H1 (cell line): ENCODE measurements at regions not wholly inside any gene's neighbourhood (a gene's known extent, or its start where the extent isn't known, plus 50 kb on each side); places are given as distances from the start of the nearest gene placed in this dataset.
"Not testable (repeated sequence)": the region's sequence is repeated elsewhere in the genome, so short reads cannot be mapped to it uniquely, and the experiment has no call there.

Experiments used
- CTCF ChIA-PET: fragments of 300-600 bp; sonication (Branson Sonifier 250); formaldehyde crosslinking; loops from one replicate; lab custom pipeline; 2021; ENCODE audit not compliant: partially characterized antibody; lab: Charles Lee
- POLR2A ChIA-PET: fragments of 300-600 bp; sonication (Branson Sonifier 250); formaldehyde crosslinking; loops from one replicate; lab custom pipeline; 2021; ENCODE audit warnings: inconsistent platforms; ENCODE audit not compliant: partially characterized antibody; lab: Charles Lee
- DNase-seq, 2 experiments: peaks; one replicate each; pipeline versions ENCODE4 v3.0.0 to v3.0.0-alpha.2; 2010 to 2022; ENCODE audit warnings: low spot score in 2 of 2, low read depth in 1 of 2, mixed read lengths in 1 of 2
- FAIRE-seq: peaks from 2 replicates; lab custom pipeline; 2011; peaks lifted over from hg19 to GRCh38; lab: Jason Lieb, UNC
- H2AFZ ChIP-seq: 2 replicates; pipeline ENCODE4 v1.8.1; 2012; ENCODE audit warnings: low read length, inconsistent platforms
- H2AK5ac ChIP-seq: 2 replicates; pipeline ENCODE4 v1.6.1; 2013; ENCODE audit warnings: low read depth, low read length
- H2BK120ac ChIP-seq: replicated peaks from 2 replicates; pipeline ENCODE3; 2013; ENCODE audit warnings: low read depth, low read length, inconsistent platforms
- H2BK12ac ChIP-seq: 2 replicates; pipeline ENCODE4 v1.6.1; 2013; ENCODE audit warnings: low read depth, low read length
- H2BK15ac ChIP-seq: 2 replicates; pipeline ENCODE4 v1.6.1; 2013; ENCODE audit warnings: low read length
- H2BK20ac ChIP-seq: 2 replicates; pipeline ENCODE4 v1.6.1; 2013; ENCODE audit warnings: low read length
- H2BK5ac ChIP-seq: 2 replicates; pipeline ENCODE4 v1.6.1; 2013; ENCODE audit warnings: low read depth, low read length
- H3K14ac ChIP-seq: 2 replicates; pipeline ENCODE4 v1.6.1; 2013; ENCODE audit warnings: inconsistent platforms; ENCODE audit not compliant: insufficient read length
- H3K18ac ChIP-seq: 2 replicates; pipeline ENCODE4 v1.6.1; 2013; ENCODE audit warnings: low read length; ENCODE audit errors: extremely low read depth
- H3K23ac ChIP-seq: 2 replicates; pipeline ENCODE4 v1.6.1; 2013; ENCODE audit warnings: inconsistent platforms; ENCODE audit not compliant: insufficient read length
- H3K23me2 ChIP-seq: 2 replicates; pipeline ENCODE4 v1.6.1; 2013; ENCODE audit warnings: low read depth, low read length
- H3K27ac ChIP-seq: 2 replicates; pipeline ENCODE4 v1.6.1; 2011; ENCODE audit warnings: low read depth, low read length, inconsistent platforms
- H3K27me3 ChIP-seq, 4 experiments: replicated peaks in 1 of 4; 1 replicate in 1 of 4; 2 replicates in 3 of 4; pipeline versions ENCODE4 v1.6.1 to v1.8.1; 2011 to 2013; ENCODE audit warnings: low read length in 3 of 4, mild to moderate bottlenecking in 3 of 4, inconsistent platforms in 2 of 4, mixed read lengths in 2 of 4, moderate library complexity in 1 of 4; ENCODE audit not compliant: control insufficient read depth in 3 of 4, insufficient read depth in 3 of 4; ENCODE audit errors: extremely low read depth in 1 of 4
- H3K36me3 ChIP-seq, 4 experiments: 2 replicates each; pipeline versions ENCODE4 v1.6.1 to v1.8.1; 2011 to 2013; ENCODE audit warnings: mild to moderate bottlenecking in 4 of 4, low read length in 3 of 4, moderate library complexity in 2 of 4, control low read depth in 1 of 4, inconsistent platforms in 1 of 4; ENCODE audit not compliant: insufficient read depth in 4 of 4, control insufficient read depth in 2 of 4
- H3K4ac ChIP-seq: replicated peaks from 2 replicates; pipeline ENCODE3; 2013; ENCODE audit warnings: low read length, low read depth, mixed read lengths, inconsistent platforms; ENCODE audit not compliant: insufficient read length
- H3K4me1 ChIP-seq, 4 experiments: replicated peaks in 1 of 4; 1 replicate in 1 of 4; 2 replicates in 3 of 4; pipeline versions ENCODE4 v1.6.1 to v1.8.1; 2011 to 2013; ENCODE audit warnings: low read length in 3 of 4, inconsistent platforms in 2 of 4, mixed read lengths in 1 of 4; ENCODE audit not compliant: insufficient read depth in 4 of 4, control insufficient read depth in 3 of 4
- H3K4me2 ChIP-seq, 2 experiments: 2 replicates each; pipeline versions ENCODE4 v1.6.1 to v1.8.1; 2011 to 2013; ENCODE audit warnings: low read depth in 2 of 2, low read length in 2 of 2, control low read depth in 1 of 2, inconsistent platforms in 1 of 2, mild to moderate bottlenecking in 1 of 2; ENCODE audit not compliant: insufficient read depth in 1 of 2
- H3K4me3 ChIP-seq, 4 experiments: fragments of 200-600, 300-600 bp in 1 of 4; sonication (generic), shearing (Covaris generic), sonication (Bioruptor Twin) in 1 of 4; 2 replicates each; pipeline versions ENCODE4 v1.5.1 to v1.8.1; 2011 to 2016; ENCODE audit warnings: low read length in 4 of 4, low read depth in 3 of 4, control low read depth in 2 of 4, inconsistent platforms in 2 of 4, mild to moderate bottlenecking in 2 of 4, mixed read lengths in 1 of 4, moderate library complexity in 1 of 4; ENCODE audit not compliant: insufficient read depth in 2 of 4; ENCODE audit errors: extremely low read depth in 1 of 4
- H3K56ac ChIP-seq: replicated peaks from 2 replicates; pipeline ENCODE3; 2013; ENCODE audit warnings: low read depth, mild to moderate bottlenecking, mixed read lengths, low read length, inconsistent platforms; ENCODE audit not compliant: insufficient read length
- H3K79me1 ChIP-seq: 2 replicates; pipeline ENCODE4 v1.6.1; 2013; ENCODE audit warnings: low read depth, low read length, control low read depth
- H3K79me2 ChIP-seq, 2 experiments: 2 replicates each; pipeline versions ENCODE4 v1.6.1 to v1.8.1; 2012 to 2013; ENCODE audit warnings: low read length in 2 of 2, mild to moderate bottlenecking in 2 of 2, inconsistent platforms in 1 of 2; ENCODE audit not compliant: insufficient read depth in 2 of 2, control insufficient read depth in 1 of 2
- H3K9ac ChIP-seq, 4 experiments: replicated peaks in 1 of 4; 1 replicate in 1 of 4; 2 replicates in 3 of 4; pipeline versions ENCODE4 v1.6.1 to v1.8.1; 2011 to 2013; ENCODE audit warnings: low read depth in 3 of 4, low read length in 3 of 4, control low read depth in 2 of 4, mild to moderate bottlenecking in 2 of 4, moderate library complexity in 2 of 4, inconsistent platforms in 1 of 4; ENCODE audit errors: extremely low read depth in 1 of 4
- H3K9me3 ChIP-seq, 2 experiments: 2 replicates each; pipeline versions ENCODE4 v1.6.1 to v1.8.1; 2012 to 2013; ENCODE audit warnings: mild to moderate bottlenecking in 2 of 2, moderate library complexity in 2 of 2, control low read depth in 1 of 2, inconsistent platforms in 1 of 2, low read depth in 1 of 2, low read length in 1 of 2, mixed read lengths in 1 of 2; ENCODE audit not compliant: insufficient read depth in 2 of 2
- H4K20me1 ChIP-seq, 2 experiments: replicated peaks in 1 of 2; 2 replicates each; pipeline versions ENCODE3 to v1.8.1; 2011 to 2013; ENCODE audit warnings: inconsistent platforms in 2 of 2, low read length in 2 of 2, mild to moderate bottlenecking in 1 of 2; ENCODE audit not compliant: insufficient read depth in 2 of 2, control insufficient read depth in 1 of 2
- H4K5ac ChIP-seq: 2 replicates; pipeline ENCODE4 v1.6.1; 2013; ENCODE audit warnings: low read length, low read depth, mixed read lengths, inconsistent platforms; ENCODE audit not compliant: insufficient read length
- H4K8ac ChIP-seq: 2 replicates; pipeline ENCODE4 v1.8.0; 2013; ENCODE audit warnings: mild to moderate bottlenecking, moderate library complexity, low read length, inconsistent platforms; ENCODE audit not compliant: insufficient read depth; ENCODE audit errors: extremely low read depth
- H4K91ac ChIP-seq: replicated peaks from 2 replicates; pipeline ENCODE3; 2013; ENCODE audit warnings: low read length, mixed read lengths, inconsistent platforms; ENCODE audit not compliant: insufficient read length
- WGBS, 2 experiments: shearing (Covaris generic) in 1 of 2; methylation state at CpG; one replicate each; pipeline versions ENCODE4 v1.1.6 to v1.1.7; 2013 to 2015; ENCODE audit warnings: low lambda C conversion rate in 2 of 2, mixed read lengths in 2 of 2, inconsistent platforms in 1 of 2, low coverage in 1 of 2, missing lambda C conversion rate in 1 of 2; ENCODE audit not compliant: insufficient replicate concordance in 2 of 2, insufficient coverage in 1 of 2, insufficient read length in 1 of 2; ENCODE audit errors: extremely low coverage in 1 of 2, missing lambda C conversion rate in 1 of 2; 5-methylcytosine and 5-hydroxymethylcytosine counted together

DNA sequence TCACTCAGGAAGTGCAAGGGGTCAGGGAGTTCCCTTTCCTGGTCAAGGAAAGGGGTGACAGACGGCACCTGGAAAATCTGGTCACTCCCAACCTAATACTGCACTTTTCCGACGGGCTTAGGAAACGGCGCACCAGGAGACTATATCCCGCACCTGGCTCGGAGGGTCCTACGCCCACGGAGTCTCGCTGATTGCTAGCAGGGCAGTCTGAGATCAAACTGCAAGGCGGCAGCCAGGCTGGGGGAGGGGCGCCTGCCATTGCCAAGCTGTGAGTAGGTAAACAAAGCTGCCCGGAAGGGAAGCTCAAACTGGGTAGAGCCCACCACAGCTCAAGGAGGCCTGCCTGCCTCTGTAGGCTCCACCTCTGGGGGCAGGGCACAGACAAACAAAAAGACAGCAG, 142.8 kb downstream of the RPL10L start:
- H4K8ac ChIP-seq, H3K79me2 ChIP-seq, H3K56ac ChIP-seq, H3K4me3 ChIP-seq, H3K9me3 ChIP-seq, H3K14ac ChIP-seq, POLR2A ChIA-PET, H3K18ac ChIP-seq, H2BK15ac ChIP-seq, H3K79me1 ChIP-seq, H4K5ac ChIP-seq, H2AK5ac ChIP-seq, H2BK20ac ChIP-seq, H3K4me2 ChIP-seq, H2BK120ac ChIP-seq, H3K23me2 ChIP-seq, H4K20me1 ChIP-seq, H2BK12ac ChIP-seq, H3K27ac ChIP-seq, H3K4ac ChIP-seq, H3K27me3 ChIP-seq, H2BK5ac ChIP-seq, H3K9ac ChIP-seq, H3K36me3 ChIP-seq, H4K91ac ChIP-seq, CTCF ChIA-PET, H2AFZ ChIP-seq, H3K23ac ChIP-seq, FAIRE-seq, H3K4me1 ChIP-seq: not testable (repeated sequence)
- 91% methylated on average over 13 of the region's 13 CpGs; no CpG with 5 or more reads in 1 of the 2 experiments for whole genome bisulfite sequencing, 2 experiments
- peak in 1 of 2 experiments; percentile 46 for DNase-seq
